NCI-H2107 treated with DMSO at 0.1 percent for 48 hours (cell line): ENCODE measurements at regions not wholly inside any gene's neighbourhood (a gene's known extent, or its start where the extent isn't known, plus 50 kb on each side); places are given as distances from the start of the nearest gene placed in this dataset.

Source experiments
- DNase-seq: peaks from one replicate; lab custom pipeline; 2025; ENCODE audit not compliant: unreplicated experiment; lab: John Stamatoyannopoulos, UW

GRCh38 chr16:63596716-63597115 is 1525.1 kb downstream of the CDH11 start:
- DNase-seq: no peak

GRCh38 chr16:63592852-63593251 is 1529.0 kb downstream of the CDH11 start:
- DNase-seq: no peak

DNA sequence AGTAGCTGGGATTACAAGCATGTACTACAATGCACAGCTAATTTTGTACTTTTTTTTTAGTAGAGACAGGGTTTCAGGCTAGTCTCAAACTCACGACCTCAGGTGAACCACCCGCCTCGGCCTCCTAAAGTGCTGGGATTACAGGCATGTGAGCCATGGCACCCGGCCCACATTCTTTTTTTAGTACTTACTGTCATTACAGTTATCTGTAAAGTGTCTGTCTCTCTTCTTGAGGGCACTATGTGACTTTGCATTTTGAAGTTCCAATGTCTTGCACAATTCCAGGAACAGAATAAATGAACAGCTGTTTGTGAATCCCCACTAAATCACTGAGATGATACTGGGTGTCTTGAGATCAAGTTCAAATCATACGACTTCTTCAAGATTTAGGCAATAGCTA is 1540.3 kb downstream of the CDH11 start:
- no peak for DNase-seq

DNA sequence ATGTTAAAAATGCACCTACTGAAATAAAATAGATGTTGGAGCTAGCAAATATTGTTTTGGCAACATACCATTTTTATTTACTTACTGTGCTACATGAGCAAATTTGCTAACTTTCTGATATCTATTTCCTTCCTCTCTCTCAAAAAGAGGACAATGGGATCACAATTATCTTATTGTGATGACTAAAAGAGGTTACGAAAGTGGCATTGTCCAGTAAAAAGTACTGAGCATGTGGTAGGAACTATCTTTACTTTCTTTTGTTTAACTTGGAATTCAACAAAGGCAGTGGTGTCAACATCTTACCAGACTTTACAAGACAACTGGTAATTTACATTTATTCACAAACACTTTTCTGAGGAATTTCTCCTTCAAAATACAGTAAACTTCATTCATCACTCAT is 1542.6 kb upstream of the CDH8 start:
- DNase-seq: no peak

GRCh38 chr16:63577891-63578290 is 1541.7 kb upstream of the CDH8 start:
- DNase-seq: no peak

DNA sequence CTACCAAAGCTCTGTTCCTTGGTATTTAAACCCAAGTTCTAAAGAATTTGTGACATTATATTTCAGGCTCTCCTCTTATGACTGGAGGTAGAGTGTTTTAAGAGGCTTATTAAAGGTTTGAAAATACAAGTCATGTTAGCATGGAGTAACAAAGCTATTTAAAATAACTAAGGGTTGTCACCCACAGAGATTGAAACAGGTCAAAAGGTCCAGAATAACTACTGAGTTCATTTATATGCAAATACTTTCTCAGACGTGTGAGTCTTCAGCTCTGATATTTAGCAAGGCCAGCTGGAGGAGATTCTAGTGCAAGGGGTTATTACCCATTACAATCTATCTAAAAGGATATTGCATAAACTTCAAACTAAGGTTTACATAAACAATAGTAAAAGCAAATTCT is 1538.8 kb upstream of the CDH8 start:
- no peak for DNase-seq

GRCh38 chr16:63568164-63568563 is 1531.9 kb upstream of the CDH8 start:
- no peak for DNase-seq

DNA sequence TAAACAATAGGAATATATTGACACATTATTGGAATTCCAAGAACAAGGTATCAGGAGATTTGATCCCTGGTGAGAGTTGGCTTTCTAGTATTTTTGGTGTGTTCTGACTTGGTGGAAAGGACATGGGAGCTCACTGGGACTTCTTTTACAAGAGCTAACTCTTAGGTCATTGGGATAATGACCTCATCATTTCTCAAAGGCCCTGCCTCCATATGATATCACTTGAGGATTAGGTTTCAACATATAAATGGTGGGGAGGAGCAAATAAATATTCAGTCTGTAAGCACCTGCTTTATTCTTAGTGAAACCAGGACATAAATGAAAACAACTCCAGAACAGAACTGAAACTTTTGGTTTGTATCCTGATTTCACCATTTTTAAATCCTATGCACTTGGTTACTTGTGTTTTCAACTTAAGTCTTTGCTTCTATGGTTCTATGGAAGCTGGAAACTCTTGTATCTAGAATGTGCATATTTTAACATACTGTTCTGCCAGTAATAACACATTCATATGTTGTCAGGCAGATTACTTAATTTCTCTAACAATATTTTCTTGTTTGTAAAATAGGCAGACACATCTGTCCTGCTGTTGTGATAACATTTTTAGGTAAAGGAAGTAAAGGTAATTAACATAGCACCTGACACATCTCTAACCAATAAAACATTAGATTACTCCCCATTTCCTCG is 1527.7 kb upstream of the CDH8 start:
- no peak for DNase-seq

- DNase-seq: no peak
Measured at GRCh38 chr16:63553980-63554379, 1517.7 kb upstream of the CDH8 start.

GRCh38 chr16:63539276-63539675 is 1503.0 kb upstream of the CDH8 start:
- DNase-seq: no peak

GRCh38 chr16:63530974-63531373 is 1494.7 kb upstream of the CDH8 start:
- no peak for DNase-seq

GRCh38 chr16:63530208-63530607 is 1494.0 kb upstream of the CDH8 start:
- DNase-seq: no peak

GRCh38 chr16:63527404-63527803 is 1491.2 kb upstream of the CDH8 start:
- no peak for DNase-seq

DNA sequence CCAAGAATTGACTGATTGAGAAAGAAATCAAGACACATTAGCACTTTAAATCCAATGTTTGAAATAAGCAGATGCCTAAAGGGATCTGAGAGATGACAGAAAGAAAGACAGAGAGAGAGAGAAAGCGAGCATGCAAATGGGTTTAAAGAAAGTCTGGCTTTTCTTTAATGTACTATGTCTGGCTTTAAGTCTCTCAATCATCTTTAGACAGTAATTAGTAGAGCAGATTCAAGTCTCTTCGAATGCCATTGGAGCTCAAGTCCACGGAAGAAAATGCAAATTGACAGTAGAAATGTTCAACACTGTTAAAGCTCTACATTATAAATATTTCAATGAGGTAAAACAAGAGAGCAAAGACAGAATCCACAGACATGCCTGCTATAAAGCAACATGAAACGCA is 1480.2 kb upstream of the CDH8 start:
- DNase-seq: no peak

GRCh38 chr16:63512910-63513309 is 1476.7 kb upstream of the CDH8 start:
- DNase-seq: no peak

DNA sequence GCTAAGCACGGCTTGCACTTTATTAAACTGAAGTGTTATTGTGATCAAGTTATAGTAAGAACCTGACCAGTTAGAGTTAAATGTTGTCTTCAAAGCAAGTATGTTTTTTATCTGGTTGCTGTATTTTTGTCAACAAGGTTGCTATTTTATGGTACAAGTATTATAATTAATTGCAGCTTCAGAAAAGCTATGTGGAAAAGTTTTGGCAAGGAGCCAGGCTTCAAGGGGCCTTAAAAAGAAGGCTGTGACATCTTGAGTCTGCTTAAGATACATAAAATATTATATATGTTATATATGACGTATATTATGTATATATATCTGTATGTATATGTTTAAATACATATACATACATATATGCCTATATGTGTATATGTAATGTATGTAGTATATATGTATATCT is 1461.2 kb upstream of the CDH8 start:
- DNase-seq: no peak

DNA sequence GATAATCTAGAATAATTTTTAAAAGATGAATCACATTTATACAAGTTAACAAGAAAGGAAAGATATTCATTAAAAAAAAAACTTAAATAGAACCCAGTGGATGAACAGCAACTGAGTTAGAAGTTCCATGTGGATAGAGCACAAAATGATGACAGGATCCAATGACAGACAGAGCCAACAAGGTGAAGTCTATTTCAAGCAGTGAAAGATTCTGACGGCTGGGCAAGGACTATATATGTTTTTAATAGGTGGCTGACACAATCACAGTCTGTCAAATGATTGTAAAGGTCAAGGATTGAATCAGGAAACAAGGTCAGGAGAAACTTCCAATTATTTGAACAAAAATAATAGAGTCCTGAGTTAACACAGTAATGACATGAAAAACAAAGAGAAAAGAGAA is 1460.0 kb upstream of the CDH8 start:
- DNase-seq: no peak

- DNase-seq: no peak
Measured at GRCh38 chr16:63488955-63489354, 1452.7 kb upstream of the CDH8 start.

- no peak for DNase-seq
Measured at GRCh38 chr16:63481060-63481459, 1444.8 kb upstream of the CDH8 start.

DNA sequence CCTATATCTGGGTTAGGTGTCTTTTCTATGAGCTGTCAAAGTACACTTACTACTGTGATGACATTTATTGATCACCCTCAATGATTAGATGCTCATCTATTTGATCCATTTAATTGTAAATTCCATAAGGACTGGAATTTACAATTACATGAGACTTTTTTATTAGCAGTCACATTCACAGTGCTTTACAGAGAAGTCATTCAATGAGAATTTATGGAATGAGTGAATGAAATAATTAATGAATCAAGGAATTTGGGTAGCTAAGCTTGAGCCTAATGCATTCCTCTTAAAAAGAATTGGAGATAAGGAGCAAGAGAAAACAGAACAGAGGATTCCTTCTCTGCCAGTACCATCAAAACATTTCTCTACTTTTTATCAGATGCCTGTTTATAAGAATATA is 1437.5 kb upstream of the CDH8 start:
- no peak for DNase-seq

DNA sequence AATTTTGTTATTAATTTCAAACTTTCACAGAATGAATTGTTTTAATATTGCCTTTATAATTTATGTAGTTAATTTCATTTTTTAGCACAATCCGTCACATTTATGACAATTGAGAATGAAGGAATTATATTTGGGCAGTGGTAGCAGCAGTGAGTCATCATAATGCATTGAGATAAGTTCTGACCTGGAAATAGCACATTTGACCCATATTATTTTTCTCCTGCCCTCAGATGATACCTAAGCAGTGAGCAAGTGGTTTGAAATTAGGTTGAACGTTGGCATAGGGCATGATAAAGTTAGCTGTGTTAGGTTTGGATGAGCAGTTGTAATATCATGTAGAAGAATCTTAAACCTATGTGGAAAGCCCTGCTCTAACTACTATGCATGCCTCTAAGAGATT is 1431.3 kb upstream of the CDH8 start:
- DNase-seq: no peak

- DNase-seq: no peak
Measured at GRCh38 chr16:63462316-63462715, 1426.1 kb upstream of the CDH8 start.

DNA sequence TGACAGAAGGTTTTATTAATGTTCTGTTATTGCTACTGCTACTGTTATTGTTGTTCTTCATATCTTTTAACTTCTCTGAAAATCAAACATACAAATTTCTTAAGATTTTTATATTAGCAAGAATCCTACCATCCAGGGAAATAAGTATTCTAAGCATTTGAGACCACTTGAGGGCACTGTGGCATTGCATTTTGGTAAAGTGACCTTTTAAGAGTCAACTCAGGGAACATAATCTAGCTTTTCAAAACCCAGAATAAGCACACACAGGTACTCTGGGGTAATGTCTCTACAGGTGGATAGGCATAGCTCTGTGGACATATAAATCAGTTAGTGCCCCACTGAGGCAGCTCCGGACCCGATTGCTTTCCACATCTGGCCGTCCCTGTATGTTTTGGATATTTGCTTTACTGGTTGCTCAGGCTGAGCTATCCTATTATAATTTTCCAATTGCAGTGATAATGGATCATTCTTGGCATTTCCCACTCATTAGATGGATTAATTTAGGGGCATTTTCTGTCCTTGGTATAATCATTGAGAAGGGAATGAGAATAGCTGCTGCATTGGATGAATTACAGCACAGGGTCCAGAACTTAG is 1425.1 kb upstream of the CDH8 start:
- DNase-seq: no peak
